GM23338 (cell line): ENCODE measurements at regions not wholly inside any gene's neighbourhood (a gene's known extent, or its start where the extent isn't known, plus 50 kb on each side); places are given as distances from the start of the nearest gene placed in this dataset.

ENCODE experiments used
- CREB1 ChIP-seq: fragments of 250-450 bp; sonication (Bioruptor Pico); IDR thresholded peaks from 2 replicates; pipeline ENCODE4 v1.5.0; 2020; ENCODE audit warnings: low read depth, mild to moderate bottlenecking, moderate library complexity
- TF ChIP-seq, protein P1 (sequence below), 2 experiments: fragments of 200-600 bp in 1 of 2; sonication (generic) in 1 of 2; conservative IDR thresholded peaks; 2 replicates each; pipeline versions ENCODE4 v1.5.1 to v1.6.1; 2016 to 2017; ENCODE audit warnings: antibody characterized with exemption in 2 of 2, low read depth in 2 of 2, mild to moderate bottlenecking in 2 of 2, moderate library complexity in 1 of 2

DNA sequence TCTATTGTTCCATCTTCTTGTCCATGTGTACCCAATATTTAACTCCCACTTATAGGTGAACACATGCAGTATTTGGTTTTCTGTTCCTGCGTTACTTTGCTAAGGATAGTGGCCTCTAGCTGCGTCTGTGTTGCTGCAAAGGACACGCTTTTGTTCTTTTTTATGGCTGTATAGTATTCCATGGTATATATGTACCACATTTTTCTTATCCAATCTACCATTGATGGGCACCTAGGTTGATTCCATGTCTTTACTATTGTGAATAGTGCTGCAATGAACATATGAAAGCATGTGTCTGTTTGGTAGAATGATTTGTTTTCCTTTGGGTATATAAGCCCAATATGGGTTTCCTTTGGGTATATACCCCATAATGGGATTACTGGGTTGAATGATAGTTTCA is 77.3 kb upstream of the MMADHC start:
- TF ChIP-seq, protein P1, sequence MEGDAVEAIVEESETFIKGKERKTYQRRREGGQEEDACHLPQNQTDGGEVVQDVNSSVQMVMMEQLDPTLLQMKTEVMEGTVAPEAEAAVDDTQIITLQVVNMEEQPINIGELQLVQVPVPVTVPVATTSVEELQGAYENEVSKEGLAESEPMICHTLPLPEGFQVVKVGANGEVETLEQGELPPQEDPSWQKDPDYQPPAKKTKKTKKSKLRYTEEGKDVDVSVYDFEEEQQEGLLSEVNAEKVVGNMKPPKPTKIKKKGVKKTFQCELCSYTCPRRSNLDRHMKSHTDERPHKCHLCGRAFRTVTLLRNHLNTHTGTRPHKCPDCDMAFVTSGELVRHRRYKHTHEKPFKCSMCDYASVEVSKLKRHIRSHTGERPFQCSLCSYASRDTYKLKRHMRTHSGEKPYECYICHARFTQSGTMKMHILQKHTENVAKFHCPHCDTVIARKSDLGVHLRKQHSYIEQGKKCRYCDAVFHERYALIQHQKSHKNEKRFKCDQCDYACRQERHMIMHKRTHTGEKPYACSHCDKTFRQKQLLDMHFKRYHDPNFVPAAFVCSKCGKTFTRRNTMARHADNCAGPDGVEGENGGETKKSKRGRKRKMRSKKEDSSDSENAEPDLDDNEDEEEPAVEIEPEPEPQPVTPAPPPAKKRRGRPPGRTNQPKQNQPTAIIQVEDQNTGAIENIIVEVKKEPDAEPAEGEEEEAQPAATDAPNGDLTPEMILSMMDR (conservative IDR thresholded peaks at IDR 0.05; ENCODE audit: low read depth in 2 of 2): no peak
- no peak for TF ChIP-seq CREB1 (CRISPR knock-in tag)
